Lung (tissue), 9 donors: ENCODE measurements at regions not wholly inside any gene's neighbourhood (a gene's known extent, or its start where the extent isn't known, plus 50 kb on each side); places are given as distances from the start of the nearest gene placed in this dataset.
"Not testable (repeated sequence)": the region's sequence is repeated elsewhere in the genome, so short reads cannot be mapped to it uniquely, and the experiment has no call there.

Experiments used
- ATAC-seq: fragments of 200-7000 bp; cut with Tn5 transposase; one replicate; pipeline ENCODE4 v1.9.1; 2020; ENCODE audit warnings: moderate number of reproducible peaks; ENCODE audit not compliant: insufficient read depth, low FRiP score
- DNase-seq, 3 donors: peaks; one replicate each; pipeline ENCODE4 v3.0.0-alpha.2; 2013 to 2017
- H3K27ac ChIP-seq, 2 donors: one replicate each; pipeline ENCODE4 v1.5.1; 2013; ENCODE audit warnings: mild to moderate bottlenecking in 2 of 2, moderate library complexity in 2 of 2, control low read depth in 1 of 2, inconsistent platforms in 1 of 2, low read depth in 1 of 2, low read length in 1 of 2
- H3K27me3 ChIP-seq, 3 donors: one replicate each; pipeline ENCODE4 v1.5.1; 2013; ENCODE audit warnings: low read length in 2 of 3; ENCODE audit not compliant: control insufficient read depth in 3 of 3, insufficient read depth in 3 of 3
- H3K36me3 ChIP-seq, 4 donors: one replicate each; pipeline ENCODE4 v1.5.1; 2013; ENCODE audit warnings: low read length in 4 of 4, mild to moderate bottlenecking in 1 of 4, moderate library complexity in 1 of 4; ENCODE audit not compliant: control insufficient read depth in 4 of 4, insufficient read depth in 4 of 4
- H3K4me1 ChIP-seq, 5 donors: one replicate each; pipeline ENCODE4 v1.5.1; 2013; ENCODE audit warnings: low read length in 5 of 5, mild to moderate bottlenecking in 2 of 5, moderate library complexity in 1 of 5; ENCODE audit not compliant: control insufficient read depth in 5 of 5, insufficient read depth in 5 of 5
- H3K4me3 ChIP-seq: one replicate; pipeline ENCODE4 v1.5.1; 2013; ENCODE audit warnings: mild to moderate bottlenecking, control low read depth, moderate library complexity
- H3K9ac ChIP-seq, 2 donors: one replicate each; pipeline ENCODE4 v1.5.1; 2013; ENCODE audit warnings: low read length in 2 of 2, control low read depth in 1 of 2; ENCODE audit not compliant: insufficient read depth in 1 of 2
- H3K9me3 ChIP-seq, 4 donors: one replicate each; pipeline ENCODE4 v1.5.1; 2013; ENCODE audit warnings: low read length in 3 of 4, mild to moderate bottlenecking in 1 of 4, moderate library complexity in 1 of 4; ENCODE audit not compliant: control insufficient read depth in 4 of 4, insufficient read depth in 3 of 4
- WGBS, 2 donors: extraction: QIAGEN DNeasy Blood & Tissue Kit; methylation state at CpG; one replicate each; pipeline ENCODE4 v1.1.7; 2013; 5-methylcytosine and 5-hydroxymethylcytosine counted together
- donor health status: Bipolar disorder and iron deficiency.
- donor health status: healthy.
- donor health status: DM: yes; HTN: yes; CAD: no.

GRCh38 chr1:83400173-83400572, 598.8 kb downstream of the TTLL7 start:
- not testable (repeated sequence) for H3K4me1 ChIP-seq, ATAC-seq, H3K9me3 ChIP-seq, H3K27ac ChIP-seq, H3K36me3 ChIP-seq, H3K4me3 ChIP-seq, H3K27me3 ChIP-seq, H3K9ac ChIP-seq
- peak in 1 of 3 donors; percentile 1 for DNase-seq

DNA sequence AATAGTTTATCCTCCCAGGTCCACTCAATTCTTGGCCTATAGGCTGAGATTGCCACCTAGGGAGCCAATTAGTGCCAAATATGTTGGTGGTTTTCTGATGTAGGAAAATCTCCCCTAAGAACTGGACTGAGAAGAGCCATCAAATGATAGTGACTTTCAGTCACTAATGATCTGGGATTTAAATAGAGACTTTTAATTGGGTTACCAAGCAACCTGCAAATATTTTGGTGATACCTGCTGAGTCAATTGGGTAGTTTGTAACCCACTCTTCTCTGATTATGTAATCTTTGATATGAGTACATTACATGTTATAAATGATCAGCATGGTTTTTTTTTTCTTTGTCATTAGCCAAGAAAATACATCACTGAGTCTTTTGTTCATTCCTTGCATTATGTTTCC, 600.8 kb downstream of the TTLL7 start:
- not testable (repeated sequence) for DNase-seq

GRCh38 chr1:83395130-83395529, 603.8 kb downstream of the TTLL7 start:
- H3K9me3 ChIP-seq, H3K4me1 ChIP-seq, DNase-seq, H3K9ac ChIP-seq, ATAC-seq, H3K4me3 ChIP-seq, H3K27me3 ChIP-seq, H3K36me3 ChIP-seq, H3K27ac ChIP-seq: not testable (repeated sequence)
- 81 to 83% methylated on average over 5 of the region's 5 CpGs for WGBS, 2 donors

More for the DNA sequence above, 600.8 kb downstream of the TTLL7 start:
- not testable (repeated sequence) for H3K27me3 ChIP-seq, H3K9ac ChIP-seq, H3K36me3 ChIP-seq, ATAC-seq, H3K4me1 ChIP-seq, H3K4me3 ChIP-seq, H3K27ac ChIP-seq, H3K9me3 ChIP-seq

DNA sequence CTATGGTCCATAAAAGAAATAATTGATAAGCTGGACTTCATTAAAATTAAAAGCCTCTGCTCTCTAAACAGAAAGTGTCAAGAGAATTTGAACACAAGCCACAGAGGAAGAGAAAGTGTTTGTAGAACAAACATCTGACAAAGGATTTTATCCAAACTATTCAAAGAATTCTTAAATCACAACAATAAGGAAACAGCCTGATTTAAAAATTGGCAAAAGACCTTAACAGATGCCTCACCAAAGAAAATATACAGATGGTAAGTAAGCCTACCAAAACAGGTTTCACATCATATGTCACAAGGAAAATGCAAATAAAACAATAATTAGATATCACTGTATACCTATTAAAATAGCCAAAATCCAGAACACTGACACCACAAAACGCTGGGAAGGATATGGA, 612.0 kb downstream of the TTLL7 start:
- not testable (repeated sequence) for DNase-seq, ATAC-seq, H3K27me3 ChIP-seq, H3K9ac ChIP-seq, H3K4me1 ChIP-seq, H3K9me3 ChIP-seq, H3K4me3 ChIP-seq, H3K36me3 ChIP-seq, H3K27ac ChIP-seq
- 67 to 85% methylated on average over 1 of the region's 1 CpG for WGBS, 2 donors

- ATAC-seq, DNase-seq, H3K9ac ChIP-seq, H3K4me3 ChIP-seq, H3K36me3 ChIP-seq, H3K9me3 ChIP-seq, H3K4me1 ChIP-seq, H3K27me3 ChIP-seq, H3K27ac ChIP-seq: not testable (repeated sequence)
- 100% methylated on average over 1 of the region's 2 CpGs for WGBS, 2 donors
Measured at GRCh38 chr1:83383107-83383506, 615.8 kb downstream of the TTLL7 start.

DNA sequence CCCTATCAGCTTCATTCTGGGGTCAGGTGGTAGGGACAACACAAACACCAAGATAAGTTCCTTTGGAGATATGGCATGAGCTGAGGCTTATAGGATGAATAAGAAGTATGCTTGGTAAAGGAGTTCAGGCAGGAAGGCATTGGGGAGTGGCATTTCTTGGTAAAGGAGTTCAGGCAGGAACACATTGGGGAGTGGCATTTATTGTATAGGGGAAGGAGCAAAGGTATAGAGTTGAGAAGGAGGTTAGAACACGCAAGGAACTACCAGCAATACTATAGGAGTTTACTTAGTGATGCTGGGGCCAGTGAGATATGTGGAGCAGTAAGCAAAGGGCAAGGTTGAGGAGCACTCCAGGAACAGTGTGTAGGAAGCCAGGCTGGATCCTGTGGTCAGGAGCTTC, 625.9 kb downstream of the TTLL7 start:
- not testable (repeated sequence) for H3K27ac ChIP-seq, H3K36me3 ChIP-seq, H3K9me3 ChIP-seq, H3K9ac ChIP-seq, ATAC-seq, H3K4me1 ChIP-seq, DNase-seq, H3K27me3 ChIP-seq, H3K4me3 ChIP-seq
- whole genome bisulfite sequencing, 2 donors, result 88 to 94% methylated on average over 1 of the region's 1 CpG

GRCh38 chr1:83369853-83370252, 629.1 kb downstream of the TTLL7 start:
- DNase-seq, H3K9ac ChIP-seq, H3K36me3 ChIP-seq, H3K4me3 ChIP-seq, H3K9me3 ChIP-seq, H3K27me3 ChIP-seq, H3K4me1 ChIP-seq, H3K27ac ChIP-seq, ATAC-seq: not testable (repeated sequence)
- 57 to 73% methylated on average over 3 of the region's 3 CpGs for WGBS, 2 donors

- not testable (repeated sequence) for H3K4me1 ChIP-seq, DNase-seq, ATAC-seq, H3K9me3 ChIP-seq, H3K9ac ChIP-seq, H3K36me3 ChIP-seq, H3K4me3 ChIP-seq, H3K27me3 ChIP-seq, H3K27ac ChIP-seq
- WGBS, 2 donors, result 95 to 96% methylated on average over 2 of the region's 2 CpGs
Measured at GRCh38 chr1:83365320-83365719, 633.6 kb downstream of the TTLL7 start.

DNA sequence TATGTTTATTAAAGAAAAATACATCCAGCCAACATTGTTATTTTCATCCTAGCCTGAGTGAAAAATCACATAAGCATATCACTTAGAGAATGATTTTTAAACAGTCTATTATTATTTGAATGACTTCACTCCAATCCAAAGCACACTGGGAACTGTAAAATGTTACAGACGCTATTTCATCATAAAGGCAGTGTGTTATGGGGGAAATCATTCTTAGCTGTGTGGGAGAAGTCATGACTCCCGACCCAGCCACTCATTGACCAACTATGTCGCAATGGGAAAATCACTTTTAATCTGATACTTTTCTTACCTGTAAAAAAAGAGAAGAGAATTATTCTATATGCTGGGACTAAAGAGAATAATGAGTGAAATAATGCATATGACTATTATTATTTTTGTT, 653.6 kb downstream of the TTLL7 start:
- not testable (repeated sequence) for H3K9ac ChIP-seq, DNase-seq, H3K9me3 ChIP-seq, ATAC-seq, H3K27me3 ChIP-seq, H3K27ac ChIP-seq, H3K36me3 ChIP-seq, H3K4me1 ChIP-seq, H3K4me3 ChIP-seq
- WGBS, 2 donors, result 80 to 91% methylated on average over 3 of the region's 3 CpGs
